H1 (cell line): ENCODE measurements at regions not wholly inside any gene's neighbourhood (a gene's known extent, or its start where the extent isn't known, plus 50 kb on each side); places are given as distances from the start of the nearest gene placed in this dataset.

Experiments used
- CTCF ChIA-PET: fragments of 300-600 bp; sonication (Branson Sonifier 250); formaldehyde crosslinking; loops from one replicate; lab custom pipeline; 2021; ENCODE audit not compliant: partially characterized antibody; lab: Charles Lee
- POLR2A ChIA-PET: fragments of 300-600 bp; sonication (Branson Sonifier 250); formaldehyde crosslinking; loops from one replicate; lab custom pipeline; 2021; ENCODE audit warnings: inconsistent platforms; ENCODE audit not compliant: partially characterized antibody; lab: Charles Lee
- DNase-seq, 2 experiments: peaks; one replicate each; pipeline versions ENCODE4 v3.0.0 to v3.0.0-alpha.2; 2010 to 2022; ENCODE audit warnings: low spot score in 2 of 2, low read depth in 1 of 2, mixed read lengths in 1 of 2
- FAIRE-seq: peaks from 2 replicates; lab custom pipeline; 2011; peaks lifted over from hg19 to GRCh38; lab: Jason Lieb, UNC
- H2AFZ ChIP-seq: 2 replicates; pipeline ENCODE4 v1.8.1; 2012; ENCODE audit warnings: low read length, inconsistent platforms
- H2AK5ac ChIP-seq: 2 replicates; pipeline ENCODE4 v1.6.1; 2013; ENCODE audit warnings: low read depth, low read length
- H2BK120ac ChIP-seq: replicated peaks from 2 replicates; pipeline ENCODE3; 2013; ENCODE audit warnings: low read depth, low read length, inconsistent platforms
- H2BK12ac ChIP-seq: 2 replicates; pipeline ENCODE4 v1.6.1; 2013; ENCODE audit warnings: low read depth, low read length
- H2BK15ac ChIP-seq: 2 replicates; pipeline ENCODE4 v1.6.1; 2013; ENCODE audit warnings: low read length
- H2BK20ac ChIP-seq: 2 replicates; pipeline ENCODE4 v1.6.1; 2013; ENCODE audit warnings: low read length
- H2BK5ac ChIP-seq: 2 replicates; pipeline ENCODE4 v1.6.1; 2013; ENCODE audit warnings: low read depth, low read length
- H3K14ac ChIP-seq: 2 replicates; pipeline ENCODE4 v1.6.1; 2013; ENCODE audit warnings: inconsistent platforms; ENCODE audit not compliant: insufficient read length
- H3K18ac ChIP-seq: 2 replicates; pipeline ENCODE4 v1.6.1; 2013; ENCODE audit warnings: low read length; ENCODE audit errors: extremely low read depth
- H3K23ac ChIP-seq: 2 replicates; pipeline ENCODE4 v1.6.1; 2013; ENCODE audit warnings: inconsistent platforms; ENCODE audit not compliant: insufficient read length
- H3K23me2 ChIP-seq: 2 replicates; pipeline ENCODE4 v1.6.1; 2013; ENCODE audit warnings: low read depth, low read length
- H3K27ac ChIP-seq: 2 replicates; pipeline ENCODE4 v1.6.1; 2011; ENCODE audit warnings: low read depth, low read length, inconsistent platforms
- H3K27me3 ChIP-seq, 4 experiments: replicated peaks in 1 of 4; 1 replicate in 1 of 4; 2 replicates in 3 of 4; pipeline versions ENCODE4 v1.6.1 to v1.8.1; 2011 to 2013; ENCODE audit warnings: low read length in 3 of 4, mild to moderate bottlenecking in 3 of 4, inconsistent platforms in 2 of 4, mixed read lengths in 2 of 4, moderate library complexity in 1 of 4; ENCODE audit not compliant: control insufficient read depth in 3 of 4, insufficient read depth in 3 of 4; ENCODE audit errors: extremely low read depth in 1 of 4
- H3K36me3 ChIP-seq, 4 experiments: 2 replicates each; pipeline versions ENCODE4 v1.6.1 to v1.8.1; 2011 to 2013; ENCODE audit warnings: mild to moderate bottlenecking in 4 of 4, low read length in 3 of 4, moderate library complexity in 2 of 4, control low read depth in 1 of 4, inconsistent platforms in 1 of 4; ENCODE audit not compliant: insufficient read depth in 4 of 4, control insufficient read depth in 2 of 4
- H3K4ac ChIP-seq: replicated peaks from 2 replicates; pipeline ENCODE3; 2013; ENCODE audit warnings: low read length, low read depth, mixed read lengths, inconsistent platforms; ENCODE audit not compliant: insufficient read length
- H3K4me1 ChIP-seq, 4 experiments: replicated peaks in 1 of 4; 1 replicate in 1 of 4; 2 replicates in 3 of 4; pipeline versions ENCODE4 v1.6.1 to v1.8.1; 2011 to 2013; ENCODE audit warnings: low read length in 3 of 4, inconsistent platforms in 2 of 4, mixed read lengths in 1 of 4; ENCODE audit not compliant: insufficient read depth in 4 of 4, control insufficient read depth in 3 of 4
- H3K4me2 ChIP-seq, 2 experiments: 2 replicates each; pipeline versions ENCODE4 v1.6.1 to v1.8.1; 2011 to 2013; ENCODE audit warnings: low read depth in 2 of 2, low read length in 2 of 2, control low read depth in 1 of 2, inconsistent platforms in 1 of 2, mild to moderate bottlenecking in 1 of 2; ENCODE audit not compliant: insufficient read depth in 1 of 2
- H3K4me3 ChIP-seq, 4 experiments: fragments of 200-600, 300-600 bp in 1 of 4; sonication (generic), shearing (Covaris generic), sonication (Bioruptor Twin) in 1 of 4; 2 replicates each; pipeline versions ENCODE4 v1.5.1 to v1.8.1; 2011 to 2016; ENCODE audit warnings: low read length in 4 of 4, low read depth in 3 of 4, control low read depth in 2 of 4, inconsistent platforms in 2 of 4, mild to moderate bottlenecking in 2 of 4, mixed read lengths in 1 of 4, moderate library complexity in 1 of 4; ENCODE audit not compliant: insufficient read depth in 2 of 4; ENCODE audit errors: extremely low read depth in 1 of 4
- H3K56ac ChIP-seq: replicated peaks from 2 replicates; pipeline ENCODE3; 2013; ENCODE audit warnings: low read depth, mild to moderate bottlenecking, mixed read lengths, low read length, inconsistent platforms; ENCODE audit not compliant: insufficient read length
- H3K79me1 ChIP-seq: 2 replicates; pipeline ENCODE4 v1.6.1; 2013; ENCODE audit warnings: low read depth, low read length, control low read depth
- H3K79me2 ChIP-seq, 2 experiments: 2 replicates each; pipeline versions ENCODE4 v1.6.1 to v1.8.1; 2012 to 2013; ENCODE audit warnings: low read length in 2 of 2, mild to moderate bottlenecking in 2 of 2, inconsistent platforms in 1 of 2; ENCODE audit not compliant: insufficient read depth in 2 of 2, control insufficient read depth in 1 of 2
- H3K9ac ChIP-seq, 4 experiments: replicated peaks in 1 of 4; 1 replicate in 1 of 4; 2 replicates in 3 of 4; pipeline versions ENCODE4 v1.6.1 to v1.8.1; 2011 to 2013; ENCODE audit warnings: low read depth in 3 of 4, low read length in 3 of 4, control low read depth in 2 of 4, mild to moderate bottlenecking in 2 of 4, moderate library complexity in 2 of 4, inconsistent platforms in 1 of 4; ENCODE audit errors: extremely low read depth in 1 of 4
- H3K9me3 ChIP-seq, 2 experiments: 2 replicates each; pipeline versions ENCODE4 v1.6.1 to v1.8.1; 2012 to 2013; ENCODE audit warnings: mild to moderate bottlenecking in 2 of 2, moderate library complexity in 2 of 2, control low read depth in 1 of 2, inconsistent platforms in 1 of 2, low read depth in 1 of 2, low read length in 1 of 2, mixed read lengths in 1 of 2; ENCODE audit not compliant: insufficient read depth in 2 of 2
- H4K20me1 ChIP-seq, 2 experiments: replicated peaks in 1 of 2; 2 replicates each; pipeline versions ENCODE3 to v1.8.1; 2011 to 2013; ENCODE audit warnings: inconsistent platforms in 2 of 2, low read length in 2 of 2, mild to moderate bottlenecking in 1 of 2; ENCODE audit not compliant: insufficient read depth in 2 of 2, control insufficient read depth in 1 of 2
- H4K5ac ChIP-seq: 2 replicates; pipeline ENCODE4 v1.6.1; 2013; ENCODE audit warnings: low read length, low read depth, mixed read lengths, inconsistent platforms; ENCODE audit not compliant: insufficient read length
- H4K8ac ChIP-seq: 2 replicates; pipeline ENCODE4 v1.8.0; 2013; ENCODE audit warnings: mild to moderate bottlenecking, moderate library complexity, low read length, inconsistent platforms; ENCODE audit not compliant: insufficient read depth; ENCODE audit errors: extremely low read depth
- H4K91ac ChIP-seq: replicated peaks from 2 replicates; pipeline ENCODE3; 2013; ENCODE audit warnings: low read length, mixed read lengths, inconsistent platforms; ENCODE audit not compliant: insufficient read length
- CBX8 ChIP-seq: fragments of 300-800, 300-1000 bp; sonication (generic); IDR thresholded peaks from 2 replicates; pipeline ENCODE4 v1.7.1; 2016; ENCODE audit warnings: low read depth, low read length, borderline replicate concordance
- FOSL1 ChIP-seq: IDR thresholded peaks from 2 replicates; pipeline ENCODE4 v1.6.1; 2011; ENCODE audit warnings: mild to moderate bottlenecking, low read depth, low read length, moderate library complexity; ENCODE audit not compliant: insufficient read depth
- GTF2F1 ChIP-seq: IDR thresholded peaks from 2 replicates; pipeline ENCODE4 v1.6.1; 2012; ENCODE audit warnings: low read depth, low read length, improper control_type of control experiment, borderline replicate concordance
- HDAC6 ChIP-seq: IDR thresholded peaks from one replicate; pipeline ENCODE4 v1.7.1; 2012; ENCODE audit warnings: low read depth, mild to moderate bottlenecking, inconsistent platforms, low read length, moderate library complexity
- KDM4A ChIP-seq: IDR thresholded peaks from one replicate; pipeline ENCODE4 v1.7.1; 2012; ENCODE audit warnings: low read depth, mild to moderate bottlenecking, moderate library complexity, low read length, inconsistent platforms; ENCODE audit not compliant: severe bottlenecking
- POLR2AphosphoS5 ChIP-seq: IDR thresholded peaks from 2 replicates; pipeline ENCODE4 v1.6.1; 2011; ENCODE audit warnings: low read depth, low read length
- RXRA ChIP-seq: IDR thresholded peaks from 2 replicates; pipeline ENCODE4 v1.6.1; 2011; ENCODE audit warnings: low read depth, mild to moderate bottlenecking, low read length, moderate library complexity; ENCODE audit not compliant: insufficient read depth
- SIN3A ChIP-seq, 2 experiments: IDR thresholded peaks in 1 of 2; conservative IDR thresholded peaks in 1 of 2; 2 replicates each; pipeline ENCODE4 v1.6.1; 2011 to 2012; ENCODE audit warnings: low read length in 2 of 2, improper control_type of control experiment in 1 of 2, low read depth in 1 of 2, mild to moderate bottlenecking in 1 of 2
- SIRT6 ChIP-seq: IDR thresholded peaks from one replicate; pipeline ENCODE4 v1.7.1; 2012; ENCODE audit warnings: low read length, inconsistent platforms
- TAF1 ChIP-seq: IDR thresholded peaks from 2 replicates; pipeline ENCODE4 v1.6.1; 2011; ENCODE audit warnings: mild to moderate bottlenecking, low read depth, low read length
- TBP ChIP-seq: IDR thresholded peaks from 2 replicates; pipeline ENCODE4 v1.6.1; 2011; ENCODE audit warnings: low read depth, low read length, improper control_type of control experiment
- TEAD4 ChIP-seq: IDR thresholded peaks from 2 replicates; pipeline ENCODE4 v1.6.1; 2012; ENCODE audit warnings: low read depth, low read length, inconsistent platforms, mixed read lengths
- WGBS, 2 experiments: shearing (Covaris generic) in 1 of 2; methylation state at CpG; one replicate each; pipeline versions ENCODE4 v1.1.6 to v1.1.7; 2013 to 2015; ENCODE audit warnings: low lambda C conversion rate in 2 of 2, mixed read lengths in 2 of 2, inconsistent platforms in 1 of 2, low coverage in 1 of 2, missing lambda C conversion rate in 1 of 2; ENCODE audit not compliant: insufficient replicate concordance in 2 of 2, insufficient coverage in 1 of 2, insufficient read length in 1 of 2; ENCODE audit errors: extremely low coverage in 1 of 2, missing lambda C conversion rate in 1 of 2; 5-methylcytosine and 5-hydroxymethylcytosine counted together
- TF ChIP-seq, protein P1 (sequence below): IDR thresholded peaks from 2 replicates; pipeline ENCODE4 v1.6.1; 2012; ENCODE audit warnings: inconsistent platforms
- TF ChIP-seq, protein P2 (sequence below): IDR thresholded peaks from 2 replicates; pipeline ENCODE4 v1.6.1; 2012; ENCODE audit warnings: low read length, inconsistent platforms

DNA sequence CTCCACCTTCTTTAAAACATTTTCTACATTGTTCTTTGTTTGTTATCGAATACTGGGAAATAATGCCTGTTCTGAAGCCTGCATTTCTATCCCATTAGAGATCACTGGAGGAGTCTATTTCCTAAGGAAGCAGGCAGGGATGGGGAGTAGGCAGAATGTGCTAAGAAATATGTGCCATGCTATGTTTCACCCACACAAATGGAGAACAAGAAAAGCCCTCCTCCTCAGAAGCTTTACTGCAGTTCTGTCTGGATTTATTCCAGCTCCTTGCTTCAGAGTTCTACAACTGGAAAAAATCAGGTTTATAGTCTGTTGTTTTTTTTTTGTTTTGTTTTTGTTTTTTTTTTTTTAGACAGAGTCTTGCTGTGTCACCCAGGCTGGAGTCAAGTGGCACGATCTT is 825.1 kb downstream of the SLC4A3 start:
- Histone ChIP-seq H4K20me1 (no peaks in the 10 kb centered on the region), H3K4ac (no peak overlapping the region), H3K36me3 (no peaks in the 10 kb centered on the region), H3K27me3 (no peaks in the 10 kb centered on the region), H2AK5ac (no peak overlapping the region), H2BK5ac (no peak overlapping the region), H3K27ac (no peak overlapping the region), H4K91ac (no peak overlapping the region), H2BK12ac (no peak overlapping the region), H3K79me2 (no peaks in the 10 kb centered on the region), H2BK120ac (no peak overlapping the region), H3K56ac (no peak overlapping the region), H3K18ac (no peak overlapping the region), H3K4me2 (no peak overlapping the region), H3K79me1 (no peaks in the 10 kb centered on the region), H4K5ac (no peak overlapping the region), H2BK15ac (no peak overlapping the region), H3K9me3 (no peaks in the 10 kb centered on the region), H4K8ac (no peak overlapping the region), H2BK20ac (no peak overlapping the region), H3K14ac (no peak overlapping the region), H3K4me3 (no peak overlapping the region), H3K9ac (no peak overlapping the region), H3K23me2 (no peaks in the 10 kb centered on the region), H3K23ac (no peak overlapping the region), H2AFZ (no peak overlapping the region), H3K4me1 (no peaks in the 10 kb centered on the region)
- DNase-seq (no peak), FAIRE-seq (no peak)
- CTCF ChIA-PET = no interaction called here
- POLR2A ChIA-PET = no interaction called here
- 87% methylated on average over 2 of the region's 2 CpGs; no CpG with 5 or more reads in 1 of the 2 experiments for WGBS, 2 experiments
- TF ChIP-seq CBX8 (no peak), HDAC6 (no peak), TAF1 (no peak), KDM4A (no peak), TBP (no peak), TEAD4 (no peak), SIN3A (conservative IDR thresholded peaks at IDR 0.05 in 1 of 2, IDR thresholded peaks at IDR 0.05 in 1 of 2; ENCODE audit: low read depth in 1 of 2, low read length in 2 of 2) (no peak), FOSL1 (no peak), SIRT6 (no peak), POLR2AphosphoS5 (no peak), RXRA (no peak), GTF2F1 (no peak)
- TF ChIP-seq, protein P1, sequence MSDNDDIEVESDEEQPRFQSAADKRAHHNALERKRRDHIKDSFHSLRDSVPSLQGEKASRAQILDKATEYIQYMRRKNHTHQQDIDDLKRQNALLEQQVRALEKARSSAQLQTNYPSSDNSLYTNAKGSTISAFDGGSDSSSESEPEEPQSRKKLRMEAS = no peak
- TF ChIP-seq, protein P2, sequence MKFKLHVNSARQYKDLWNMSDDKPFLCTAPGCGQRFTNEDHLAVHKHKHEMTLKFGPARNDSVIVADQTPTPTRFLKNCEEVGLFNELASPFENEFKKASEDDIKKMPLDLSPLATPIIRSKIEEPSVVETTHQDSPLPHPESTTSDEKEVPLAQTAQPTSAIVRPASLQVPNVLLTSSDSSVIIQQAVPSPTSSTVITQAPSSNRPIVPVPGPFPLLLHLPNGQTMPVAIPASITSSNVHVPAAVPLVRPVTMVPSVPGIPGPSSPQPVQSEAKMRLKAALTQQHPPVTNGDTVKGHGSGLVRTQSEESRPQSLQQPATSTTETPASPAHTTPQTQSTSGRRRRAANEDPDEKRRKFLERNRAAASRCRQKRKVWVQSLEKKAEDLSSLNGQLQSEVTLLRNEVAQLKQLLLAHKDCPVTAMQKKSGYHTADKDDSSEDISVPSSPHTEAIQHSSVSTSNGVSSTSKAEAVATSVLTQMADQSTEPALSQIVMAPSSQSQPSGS = no peak
